ES-I3 (cell line): ENCODE measurements at regions not wholly inside any gene's neighbourhood (a gene's known extent, or its start where the extent isn't known, plus 50 kb on each side); places are given as distances from the start of the nearest gene placed in this dataset.
"Not testable (repeated sequence)": the region's sequence is repeated elsewhere in the genome, so short reads cannot be mapped to it uniquely, and the experiment has no call there.

Source experiments
- H3K36me3 ChIP-seq: 2 replicates; pipeline ENCODE4 v1.6.1; 2013; ENCODE audit warnings: mild to moderate bottlenecking, low read length, control low read depth, moderate library complexity; ENCODE audit not compliant: insufficient read depth
- H3K4me1 ChIP-seq: 2 replicates; pipeline ENCODE4 v1.6.1; 2013; ENCODE audit warnings: mild to moderate bottlenecking, control low read depth, low read length; ENCODE audit not compliant: insufficient read depth
- H3K9ac ChIP-seq: 2 replicates; pipeline ENCODE4 v1.6.1; 2013; ENCODE audit warnings: low read depth, mild to moderate bottlenecking, low read length, moderate library complexity
- H3K9me3 ChIP-seq: 2 replicates; pipeline ENCODE4 v1.6.1; 2013; ENCODE audit warnings: mild to moderate bottlenecking, low read length, moderate library complexity; ENCODE audit not compliant: control insufficient read depth, insufficient read depth

- Histone ChIP-seq H3K9ac (no peak overlapping the region), H3K4me1 (0 out of 2 replicates have a peak, but pooled peaks cover 2% of the 10 kb centered on the region), H3K36me3 (no peaks in the 10 kb centered on the region), H3K9me3 (no peaks in the 10 kb centered on the region)
Measured at GRCh38 chrX:129025376-129025775, 497.9 kb downstream of the SMARCA1 start.

GRCh38 chrX:129019412-129019811 lies 503.9 kb downstream of the SMARCA1 start:
- H3K9me3 ChIP-seq, result no peaks in the 10 kb centered on the region
- H3K36me3 ChIP-seq, result no peaks in the 10 kb centered on the region
- H3K9ac ChIP-seq, result no peak overlapping the region
- no peaks in the 10 kb centered on the region for H3K4me1 ChIP-seq

GRCh38 chrX:129015381-129015780 lies 507.9 kb downstream of the SMARCA1 start:
- no peak overlapping the region for H3K9ac ChIP-seq
- H3K9me3 ChIP-seq, result no peaks in the 10 kb centered on the region
- no peaks in the 10 kb centered on the region for H3K36me3 ChIP-seq
- no peaks in the 10 kb centered on the region for H3K4me1 ChIP-seq

GRCh38 chrX:129013574-129013973 lies 509.7 kb downstream of the SMARCA1 start:
- H3K9ac ChIP-seq, result no peak overlapping the region
- no peaks in the 10 kb centered on the region for H3K4me1 ChIP-seq
- H3K36me3 ChIP-seq, result no peaks in the 10 kb centered on the region
- no peaks in the 10 kb centered on the region for H3K9me3 ChIP-seq

DNA sequence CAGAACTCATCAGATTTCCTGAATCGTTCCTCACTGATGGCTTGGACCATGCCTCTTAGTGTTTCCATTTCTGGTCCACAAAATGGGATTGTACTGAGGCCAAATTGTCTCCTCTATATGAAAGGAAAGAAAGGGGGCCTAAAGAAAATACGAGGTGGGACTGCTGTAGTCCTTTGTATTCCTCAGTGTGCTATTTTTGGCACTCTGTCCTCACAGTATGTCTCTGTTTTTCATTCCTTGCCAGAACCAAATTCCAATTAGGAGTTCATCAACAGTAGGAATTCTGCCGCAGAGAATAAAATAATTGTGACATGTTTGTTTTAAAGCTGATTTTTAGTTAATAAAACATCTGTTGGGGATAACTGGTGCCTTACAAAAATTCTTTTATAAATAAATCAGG lies 515.7 kb downstream of the SMARCA1 start:
- H3K9me3 ChIP-seq, result no peaks in the 10 kb centered on the region
- no peaks in the 10 kb centered on the region for H3K36me3 ChIP-seq
- H3K4me1 ChIP-seq, result 0 out of 2 replicates have a peak, but pooled peaks cover 2% of the 10 kb centered on the region
- no peak overlapping the region for H3K9ac ChIP-seq

GRCh38 chrX:129006491-129006890 lies 516.8 kb downstream of the SMARCA1 start:
- Histone ChIP-seq H3K36me3 (no peaks in the 10 kb centered on the region), H3K9me3 (no peaks in the 10 kb centered on the region), H3K4me1 (0 out of 2 replicates have a peak, but pooled peaks cover 2% of the 10 kb centered on the region), H3K9ac (no peak overlapping the region)

- H3K36me3 ChIP-seq, result no peaks in the 10 kb centered on the region
- H3K9ac ChIP-seq, result no peak overlapping the region
- no peaks in the 10 kb centered on the region for H3K4me1 ChIP-seq
- H3K9me3 ChIP-seq, result no peaks in the 10 kb centered on the region
Measured at GRCh38 chrX:129000797-129001196, 522.5 kb downstream of the SMARCA1 start.

DNA sequence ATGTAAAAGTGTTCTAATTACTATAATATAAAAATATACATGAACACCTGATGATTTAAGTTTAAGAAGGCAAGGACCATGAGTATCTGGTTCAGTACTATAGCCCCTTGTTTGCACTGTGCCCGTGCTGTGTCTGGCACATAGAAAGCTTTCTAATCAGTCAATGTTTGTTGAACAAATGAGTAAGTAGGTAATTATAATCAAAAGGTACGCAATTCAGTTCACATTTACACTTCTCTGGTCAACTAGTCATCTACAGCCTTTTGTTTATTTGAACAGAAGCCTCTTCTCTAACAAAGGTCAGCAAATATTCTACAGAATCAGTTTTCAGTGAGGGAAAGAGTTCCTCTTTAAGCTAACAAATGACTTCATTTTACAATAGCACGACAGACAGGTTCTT lies 523.3 kb downstream of the SMARCA1 start:
- Histone ChIP-seq H3K9ac (no peak overlapping the region), H3K36me3 (no peaks in the 10 kb centered on the region), H3K4me1 (no peaks in the 10 kb centered on the region), H3K9me3 (no peaks in the 10 kb centered on the region)

DNA sequence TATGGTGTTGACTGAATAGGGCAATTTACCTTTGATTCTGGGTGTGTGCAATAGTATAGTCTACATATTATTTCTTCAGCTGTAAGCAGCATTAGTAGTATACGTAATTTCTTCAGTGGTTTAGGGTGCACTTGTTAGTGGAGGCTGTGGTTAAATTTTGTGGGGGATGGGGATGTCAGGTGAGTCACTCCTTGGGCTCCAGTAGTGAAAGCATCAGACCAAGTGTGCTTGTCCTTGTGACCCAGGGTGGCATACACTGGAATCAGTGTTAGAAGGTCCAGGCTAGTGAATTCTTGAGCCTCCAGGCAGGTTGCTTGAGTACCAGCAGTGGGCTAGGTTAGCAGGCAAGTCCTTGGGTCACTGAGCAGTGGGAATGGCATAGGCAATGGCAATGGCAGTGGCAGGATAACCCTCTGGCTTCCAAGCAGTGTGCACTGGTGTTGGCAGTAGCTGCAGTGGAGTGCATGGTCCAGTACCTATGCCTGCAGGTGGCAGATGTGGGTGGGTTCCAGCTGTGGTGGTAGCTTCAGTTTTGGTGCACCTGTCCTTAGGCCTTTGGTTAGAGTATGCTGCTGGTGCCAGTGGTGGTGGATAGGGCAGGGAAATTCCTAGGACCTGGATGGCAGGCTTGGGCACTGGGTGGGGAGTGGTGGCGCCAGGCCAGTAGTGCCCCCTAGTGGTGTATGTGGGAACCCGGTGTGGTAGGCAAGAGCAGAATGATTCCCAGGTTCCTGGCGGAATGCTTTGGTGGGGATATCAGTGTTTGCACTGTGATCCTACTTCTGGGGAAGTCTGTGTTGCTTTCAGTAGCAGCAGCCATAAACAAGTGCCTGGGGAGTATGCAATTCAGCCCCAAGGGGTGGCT lies 531.0 kb downstream of the SMARCA1 start:
- H3K36me3 ChIP-seq, result no peaks in the 10 kb centered on the region
- H3K9ac ChIP-seq, result no peak overlapping the region
- no peaks in the 10 kb centered on the region for H3K9me3 ChIP-seq
- H3K4me1 ChIP-seq, result no peaks in the 10 kb centered on the region

- Histone ChIP-seq H3K9me3 (no peaks in the 10 kb centered on the region), H3K36me3 (no peaks in the 10 kb centered on the region), H3K4me1 (peaks cover 7% of the 10 kb centered on the region), H3K9ac (no peak overlapping the region)
Measured at GRCh38 chrX:128975745-128976144, 547.5 kb downstream of the SMARCA1 start.

GRCh38 chrX:128973033-128973432 lies 550.3 kb downstream of the SMARCA1 start:
- H3K9me3 ChIP-seq, result no peaks in the 10 kb centered on the region
- peaks cover 7% of the 10 kb centered on the region for H3K4me1 ChIP-seq
- H3K36me3 ChIP-seq, result no peaks in the 10 kb centered on the region
- H3K9ac ChIP-seq, result no peak overlapping the region

GRCh38 chrX:128961290-128961689 lies 562.0 kb downstream of the SMARCA1 start:
- Histone ChIP-seq H3K9ac (no peak overlapping the region), H3K9me3 (peaks cover 2% of the 10 kb centered on the region; the same call in 1 of the 2 replicates)

DNA sequence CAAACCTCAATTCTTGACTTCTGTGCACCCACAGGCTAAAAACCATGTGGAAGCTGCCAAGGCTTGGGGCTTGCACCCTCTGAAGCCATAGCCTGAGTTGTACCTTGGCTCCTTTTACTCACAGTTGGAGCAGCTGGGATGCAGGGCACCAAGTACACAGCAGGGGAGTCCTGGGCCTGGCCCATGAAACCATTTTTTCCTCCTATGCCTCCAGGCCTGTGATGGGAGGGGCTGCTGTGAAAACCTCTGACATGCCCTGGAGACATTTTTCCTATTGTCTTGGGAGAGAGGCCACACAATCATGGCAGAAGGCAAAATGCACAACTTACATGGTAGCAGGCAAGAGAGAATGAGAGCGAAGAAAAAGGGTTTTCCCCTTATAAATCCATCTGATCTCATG lies 568.6 kb downstream of the SMARCA1 start:
- H3K9ac ChIP-seq, H3K4me1 ChIP-seq, H3K36me3 ChIP-seq, H3K9me3 ChIP-seq: not testable (repeated sequence)

More at GRCh38 chrX:128961290-128961689, 562.0 kb downstream of the SMARCA1 start:
- no peaks in the 10 kb centered on the region; the same call in 1 of the 2 replicates for H3K36me3 ChIP-seq
- H3K4me1 ChIP-seq, result no peaks in the 10 kb centered on the region

GRCh38 chrX:128931071-128931470 lies 592.2 kb downstream of the SMARCA1 start:
- Histone ChIP-seq H3K9ac (no peak overlapping the region), H3K36me3 (no peaks in the 10 kb centered on the region), H3K9me3 (no peaks in the 10 kb centered on the region), H3K4me1 (no peaks in the 10 kb centered on the region)

- H3K36me3 ChIP-seq, result no peaks in the 10 kb centered on the region
- H3K9ac ChIP-seq, result no peak overlapping the region
- H3K4me1 ChIP-seq, result no peaks in the 10 kb centered on the region
- H3K9me3 ChIP-seq, result no peaks in the 10 kb centered on the region
Measured at GRCh38 chrX:128929271-128930057, 593.8 kb downstream of the SMARCA1 start.
